ENCODE measurements at regions not wholly inside any gene's neighbourhood (a gene's known extent, or its start where the extent isn't known, plus 50 kb on each side); places are given as distances from the start of the nearest gene placed in this dataset.
A peak's percentile ranks its signal among the peaks of the same experiment; 100 is the strongest.

- no peak overlapping the region for H4K91ac ChIP-seq (ENCODE audit: insufficient read depth, low read depth, low read length)
- peak overlapping the region; percentile 26 for H3K4ac ChIP-seq (ENCODE audit: low read depth, low read length)
- no peak overlapping the region for H4K5ac ChIP-seq (ENCODE audit: low read depth, low read length)
- intact Hi-C loops (cut with micrococcal nuclease) (no loop called here), dilution Hi-C loops (cut with HindIII; ENCODE audit: low sequenced_read_pairs, unreplicated experiment) (no loop called here), in situ Hi-C loops (cut with MboI; ENCODE audit: low sequenced_read_pairs) (no loop called here)
- no peaks in the 10 kb centered on the region for H4K20me1 ChIP-seq (ENCODE audit: insufficient read depth, low read length)
- DNase-seq (no peak), ATAC-seq (ENCODE audit: low read depth) (no peak)
- H3K27ac ChIP-seq (ENCODE audit: insufficient read depth, low read length): no peak overlapping the region
- POLR2A ChIA-PET (ENCODE audit: unreplicated experiment): no interaction called here
- no peak overlapping the region for H2BK5ac ChIP-seq (ENCODE audit: low read depth, low read length, poor library complexity, severe bottlenecking)
- H3K9ac ChIP-seq (ENCODE audit: low read depth, low read length): no peak overlapping the region
- H3K14ac ChIP-seq (replicated peaks; ENCODE audit: low read depth, low read length): no peak overlapping the region
- no peak overlapping the region for H3K4me2 ChIP-seq (ENCODE audit: low read depth, low read length)
- H2AFZ ChIP-seq (replicated peaks; ENCODE audit: low read length, poor library complexity): no peak overlapping the region
- WGBS, 2 experiments (ENCODE audit: extremely low coverage in 2 of 2, insufficient read length in 1 of 2): no CpG with 5 or more reads among the region's 3 CpGs
- TF ChIP-seq RCOR1 (IDR thresholded peaks at IDR 0.05; ENCODE audit: insufficient replicate concordance, low read length) (no peak), RFX5 (IDR thresholded peaks at IDR 0.05; ENCODE audit: low read depth, low read length) (no peak), CEBPB (IDR thresholded peaks at IDR 0.05; ENCODE audit: low read depth, low read length) (peak; percentile 52), CTCF (conservative IDR thresholded peaks at IDR 0.05; ENCODE audit: low read depth, low read length) (no peak)
- BruUV-seq (replicated peaks): no TSS peak
- no peak overlapping the region for H2AK5ac ChIP-seq (ENCODE audit: low read depth, low read length)
- 0 out of 2 replicates have a peak, but pooled peaks cover 1% of the 10 kb centered on the region for H3K4me1 ChIP-seq (ENCODE audit: control insufficient read depth, insufficient read depth, low read length)
- H2AK9ac ChIP-seq (replicated peaks; ENCODE audit: low read depth, low read length, poor library complexity): no peak overlapping the region
- H3K56ac ChIP-seq (ENCODE audit: extremely low read depth, insufficient read depth, low read length): no peak overlapping the region
- H3K18ac ChIP-seq (ENCODE audit: low read depth, low read length): no peak overlapping the region
- H2BK20ac ChIP-seq (ENCODE audit: low read depth, low read length): peak overlapping the region; percentile 44
- no peak overlapping the region for H3K4me3 ChIP-seq (ENCODE audit: insufficient read depth, low read depth, low read length)
- CTCF ChIA-PET: no interaction called here
- no peaks in the 10 kb centered on the region for H3K9me3 ChIP-seq (ENCODE audit: control insufficient read depth, insufficient read depth, low read length)
- peak overlapping the region; percentile 4; the same call in 1 of the 2 replicates for H2BK120ac ChIP-seq (ENCODE audit: low read depth, low read length)
- no peak overlapping the region for H4K8ac ChIP-seq (ENCODE audit: low read depth in 2 of 2, low read length in 2 of 2)
- H3K23ac ChIP-seq (ENCODE audit: low read depth, low read length): no peak overlapping the region
- peaks cover 8% of the 10 kb centered on the region for H3K9me1 ChIP-seq (ENCODE audit: insufficient read depth, low read length)
- H3K36me3 ChIP-seq (ENCODE audit: control insufficient read depth, insufficient read depth, low read length): no peaks in the 10 kb centered on the region
- H3K79me1 ChIP-seq (ENCODE audit: low read depth in 1 of 2, low read length in 2 of 2): no peaks in the 10 kb centered on the region
- no peak overlapping the region for H2BK15ac ChIP-seq (ENCODE audit: low read depth, low read length)
- H3K27me3 ChIP-seq (ENCODE audit: control insufficient read depth, insufficient read depth, low read length): peaks cover 4% of the 10 kb centered on the region; the same call in 1 of the 2 replicates
Measured at GRCh38 chr17:37849617-37849972, 74.6 kb upstream of the TBC1D3K start.
